ENCODE measurements at regions not wholly inside any gene's neighbourhood (a gene's known extent, or its start where the extent isn't known, plus 50 kb on each side); places are given as distances from the start of the nearest gene placed in this dataset.

- no peak for TF ChIP-seq CTCF (conservative IDR thresholded peaks at IDR 0.05; ENCODE audit: low read depth in 2 of 2)
- TF ChIP-seq POLR2AphosphoS5 (IDR thresholded peaks at IDR 0.05; ENCODE audit: low read depth): no peak
- TF ChIP-seq, protein P1, sequence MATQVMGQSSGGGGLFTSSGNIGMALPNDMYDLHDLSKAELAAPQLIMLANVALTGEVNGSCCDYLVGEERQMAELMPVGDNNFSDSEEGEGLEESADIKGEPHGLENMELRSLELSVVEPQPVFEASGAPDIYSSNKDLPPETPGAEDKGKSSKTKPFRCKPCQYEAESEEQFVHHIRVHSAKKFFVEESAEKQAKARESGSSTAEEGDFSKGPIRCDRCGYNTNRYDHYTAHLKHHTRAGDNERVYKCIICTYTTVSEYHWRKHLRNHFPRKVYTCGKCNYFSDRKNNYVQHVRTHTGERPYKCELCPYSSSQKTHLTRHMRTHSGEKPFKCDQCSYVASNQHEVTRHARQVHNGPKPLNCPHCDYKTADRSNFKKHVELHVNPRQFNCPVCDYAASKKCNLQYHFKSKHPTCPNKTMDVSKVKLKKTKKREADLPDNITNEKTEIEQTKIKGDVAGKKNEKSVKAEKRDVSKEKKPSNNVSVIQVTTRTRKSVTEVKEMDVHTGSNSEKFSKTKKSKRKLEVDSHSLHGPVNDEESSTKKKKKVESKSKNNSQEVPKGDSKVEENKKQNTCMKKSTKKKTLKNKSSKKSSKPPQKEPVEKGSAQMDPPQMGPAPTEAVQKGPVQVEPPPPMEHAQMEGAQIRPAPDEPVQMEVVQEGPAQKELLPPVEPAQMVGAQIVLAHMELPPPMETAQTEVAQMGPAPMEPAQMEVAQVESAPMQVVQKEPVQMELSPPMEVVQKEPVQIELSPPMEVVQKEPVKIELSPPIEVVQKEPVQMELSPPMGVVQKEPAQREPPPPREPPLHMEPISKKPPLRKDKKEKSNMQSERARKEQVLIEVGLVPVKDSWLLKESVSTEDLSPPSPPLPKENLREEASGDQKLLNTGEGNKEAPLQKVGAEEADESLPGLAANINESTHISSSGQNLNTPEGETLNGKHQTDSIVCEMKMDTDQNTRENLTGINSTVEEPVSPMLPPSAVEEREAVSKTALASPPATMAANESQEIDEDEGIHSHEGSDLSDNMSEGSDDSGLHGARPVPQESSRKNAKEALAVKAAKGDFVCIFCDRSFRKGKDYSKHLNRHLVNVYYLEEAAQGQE (IDR thresholded peaks at IDR 0.05; ENCODE audit: unreplicated experiment): no peak
- no peak for TF ChIP-seq EZH2phosphoT487 (IDR thresholded peaks at IDR 0.05; ENCODE audit: unreplicated experiment)
- no peak for TF ChIP-seq CREB1 (CRISPR knock-in tag; IDR thresholded peaks at IDR 0.05; ENCODE audit: low read depth)
- no peak for TF ChIP-seq ZNF114 (CRISPR knock-in tag; IDR thresholded peaks at IDR 0.05)
- TF ChIP-seq JUNB (IDR thresholded peaks at IDR 0.05; ENCODE audit: unreplicated experiment): no peak
- TF ChIP-seq EZH2 (IDR thresholded peaks at IDR 0.05; ENCODE audit: low read depth, unreplicated experiment): no peak
Measured at GRCh38 chr9:61668846-61669245, 479.0 kb downstream of the SPATA31A7 start.

All from GM23338 (cell line).